ENCODE measurements at regions not wholly inside any gene's neighbourhood (a gene's known extent, or its start where the extent isn't known, plus 50 kb on each side); places are given as distances from the start of the nearest gene placed in this dataset.

- TF ChIP-seq ZNF462 (CRISPR knock-in tag; IDR thresholded peaks at IDR 0.05) (no peak), REST (IDR thresholded peaks at IDR 0.05; ENCODE audit: unreplicated experiment) (no peak), STAT1 (IDR thresholded peaks at IDR 0.05; ENCODE audit: unreplicated experiment) (no peak)
- TF ChIP-seq, protein P1, sequence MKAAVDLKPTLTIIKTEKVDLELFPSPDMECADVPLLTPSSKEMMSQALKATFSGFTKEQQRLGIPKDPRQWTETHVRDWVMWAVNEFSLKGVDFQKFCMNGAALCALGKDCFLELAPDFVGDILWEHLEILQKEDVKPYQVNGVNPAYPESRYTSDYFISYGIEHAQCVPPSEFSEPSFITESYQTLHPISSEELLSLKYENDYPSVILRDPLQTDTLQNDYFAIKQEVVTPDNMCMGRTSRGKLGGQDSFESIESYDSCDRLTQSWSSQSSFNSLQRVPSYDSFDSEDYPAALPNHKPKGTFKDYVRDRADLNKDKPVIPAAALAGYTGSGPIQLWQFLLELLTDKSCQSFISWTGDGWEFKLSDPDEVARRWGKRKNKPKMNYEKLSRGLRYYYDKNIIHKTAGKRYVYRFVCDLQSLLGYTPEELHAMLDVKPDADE (IDR thresholded peaks at IDR 0.05), result no peak
Observed at GRCh38 chr13:80989241-80989640, 648.3 kb upstream of the SPRY2 start (continued).
